Lung (tissue), 11 donors: ENCODE measurements at regions not wholly inside any gene's neighbourhood (a gene's known extent, or its start where the extent isn't known, plus 50 kb on each side); places are given as distances from the start of the nearest gene placed in this dataset.
A peak's percentile ranks its signal among the peaks of the same experiment; 100 is the strongest.

Experiments used
- ATAC-seq: fragments of 200-7000 bp; cut with Tn5 transposase; one replicate; pipeline ENCODE4 v1.9.1; 2020; ENCODE audit warnings: moderate number of reproducible peaks; ENCODE audit not compliant: insufficient read depth, low FRiP score
- DNase-seq, 3 donors: peaks; one replicate each; pipeline ENCODE4 v3.0.0-alpha.2; 2013 to 2017
- H3K27ac ChIP-seq, 2 donors: one replicate each; pipeline ENCODE4 v1.5.1; 2013; ENCODE audit warnings: mild to moderate bottlenecking in 2 of 2, moderate library complexity in 2 of 2, control low read depth in 1 of 2, inconsistent platforms in 1 of 2, low read depth in 1 of 2, low read length in 1 of 2
- H3K27me3 ChIP-seq, 3 donors: one replicate each; pipeline ENCODE4 v1.5.1; 2013; ENCODE audit warnings: low read length in 2 of 3; ENCODE audit not compliant: control insufficient read depth in 3 of 3, insufficient read depth in 3 of 3
- H3K36me3 ChIP-seq, 4 donors: one replicate each; pipeline ENCODE4 v1.5.1; 2013; ENCODE audit warnings: low read length in 4 of 4, mild to moderate bottlenecking in 1 of 4, moderate library complexity in 1 of 4; ENCODE audit not compliant: control insufficient read depth in 4 of 4, insufficient read depth in 4 of 4
- H3K4me1 ChIP-seq, 5 donors: one replicate each; pipeline ENCODE4 v1.5.1; 2013; ENCODE audit warnings: low read length in 5 of 5, mild to moderate bottlenecking in 2 of 5, moderate library complexity in 1 of 5; ENCODE audit not compliant: control insufficient read depth in 5 of 5, insufficient read depth in 5 of 5
- H3K4me3 ChIP-seq: one replicate; pipeline ENCODE4 v1.5.1; 2013; ENCODE audit warnings: mild to moderate bottlenecking, control low read depth, moderate library complexity
- H3K9ac ChIP-seq, 2 donors: one replicate each; pipeline ENCODE4 v1.5.1; 2013; ENCODE audit warnings: low read length in 2 of 2, control low read depth in 1 of 2; ENCODE audit not compliant: insufficient read depth in 1 of 2
- H3K9me3 ChIP-seq, 4 donors: one replicate each; pipeline ENCODE4 v1.5.1; 2013; ENCODE audit warnings: low read length in 3 of 4, mild to moderate bottlenecking in 1 of 4, moderate library complexity in 1 of 4; ENCODE audit not compliant: control insufficient read depth in 4 of 4, insufficient read depth in 3 of 4
- CTCF ChIP-seq: IDR thresholded peaks from 2 replicates; pipeline ENCODE4 v1.5.1; 2012; ENCODE audit warnings: mild to moderate bottlenecking; ENCODE audit errors: control extremely low read depth, extremely low read depth
- WGBS, 2 donors: extraction: QIAGEN DNeasy Blood & Tissue Kit; methylation state at CpG; one replicate each; pipeline ENCODE4 v1.1.7; 2013; 5-methylcytosine and 5-hydroxymethylcytosine counted together
- donor health status: control.
- donor health status: control.
- donor health status: Bipolar disorder and iron deficiency.
- donor health status: healthy.
- donor health status: DM: yes; HTN: yes; CAD: no.

GRCh38 chr7:79664884-79665676 lies 211.6 kb upstream of the MAGI2 start:
- Histone ChIP-seq H3K27ac (no peak overlapping the region), H3K9ac (no peak overlapping the region), H3K9me3 (peaks cover 0 to 4% (median under 1%) of the 10 kb centered on the region in 4 donors), H3K4me1 (peaks cover 0 to 6% (median 0%) of the 10 kb centered on the region in 5 donors), H3K27me3 (no peaks in the 10 kb centered on the region), H3K36me3 (no peaks in the 10 kb centered on the region), H3K4me3 (no peak overlapping the region)
- TF ChIP-seq CTCF, result no peak
- ATAC-seq (no peak), DNase-seq (no peak)
- 89 to 92% methylated on average over 2 of the region's 2 CpGs for WGBS, 2 donors

GRCh38 chr7:79658304-79658703 lies 204.8 kb upstream of the MAGI2 start:
- ATAC-seq (no peak), DNase-seq (no peak)
- H3K27me3 ChIP-seq, result no peaks in the 10 kb centered on the region
- no peaks in the 10 kb centered on the region for H3K36me3 ChIP-seq
- H3K4me3 ChIP-seq, result no peak overlapping the region
- no peaks in the 10 kb centered on the region for H3K4me1 ChIP-seq
- TF ChIP-seq CTCF, result no peak
- no peaks in the 10 kb centered on the region for H3K9me3 ChIP-seq
- no peak overlapping the region for H3K27ac ChIP-seq
- no peak overlapping the region for H3K9ac ChIP-seq

DNA sequence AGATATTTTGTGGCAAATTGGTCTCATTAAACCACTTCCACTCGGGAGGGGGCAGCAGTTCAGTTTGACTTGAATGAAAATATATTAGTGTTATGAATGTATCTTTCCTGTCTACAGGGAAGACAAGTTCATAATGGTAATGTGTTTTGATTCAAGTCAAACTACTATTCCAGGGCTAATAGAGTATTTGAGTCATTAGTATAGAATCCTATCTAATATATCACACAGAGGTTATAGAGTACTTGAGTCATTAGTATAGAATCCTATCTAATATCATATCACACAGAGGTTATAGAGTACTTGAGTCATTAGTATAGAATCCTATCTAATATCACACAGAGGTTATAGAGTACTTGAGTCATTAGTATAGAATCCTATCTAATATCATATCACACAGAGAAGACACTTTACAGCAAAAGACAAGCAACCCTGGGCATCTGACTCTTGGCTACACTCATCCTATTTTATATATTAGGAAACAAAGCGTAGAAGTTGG lies 199.7 kb upstream of the MAGI2 start:
- ATAC-seq (no peak), DNase-seq (no peak)
- Histone ChIP-seq H3K4me1 (peaks cover 0 to 3% (median 0%) of the 10 kb centered on the region in 5 donors), H3K27ac (no peak overlapping the region), H3K36me3 (no peaks in the 10 kb centered on the region), H3K4me3 (no peak overlapping the region), H3K9me3 (peaks cover 0 to 2% (median 0%) of the 10 kb centered on the region in 4 donors), H3K9ac (no peak overlapping the region), H3K27me3 (no peaks in the 10 kb centered on the region)
- WGBS, 2 donors, result 82 to 93% methylated on average over 2 of the region's 2 CpGs
- no peak for TF ChIP-seq CTCF

DNA sequence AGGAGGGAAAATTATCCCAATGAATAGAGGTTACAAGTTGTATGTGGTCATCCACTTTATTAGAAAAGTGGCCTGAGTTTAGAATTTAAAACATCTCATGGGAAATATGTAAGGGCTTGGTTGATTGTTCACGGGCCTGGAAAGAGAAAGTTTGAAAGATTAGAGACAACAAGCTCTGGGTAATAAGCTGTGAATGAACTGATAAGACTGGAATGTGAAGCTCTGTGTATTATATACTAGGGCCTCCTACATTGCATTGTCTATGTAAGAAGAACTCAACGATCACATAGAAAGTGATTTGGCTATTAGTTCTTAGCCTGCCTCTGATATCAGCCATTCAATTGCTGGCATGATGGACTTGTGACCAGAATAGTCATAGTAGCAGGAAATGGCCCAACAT lies 199.2 kb upstream of the MAGI2 start:
- WGBS, 2 donors, result 45 to 70% methylated on average over 2 of the region's 2 CpGs
- H3K36me3 ChIP-seq, result no peaks in the 10 kb centered on the region

More for the DNA sequence above, 199.2 kb upstream of the MAGI2 start:
- TF ChIP-seq CTCF, result no peak
- Histone ChIP-seq H3K9me3 (peaks cover 0 to 5% (median 0%) of the 10 kb centered on the region in 4 donors), H3K4me3 (no peak overlapping the region), H3K9ac (no peak overlapping the region), H3K27me3 (no peaks in the 10 kb centered on the region), H3K4me1 (peaks cover 0 to 3% (median 0%) of the 10 kb centered on the region in 5 donors), H3K27ac (no peak overlapping the region)
- ATAC-seq, result no peak
- DNase-seq, result peak in 2 of 3 donors; percentile 24 to 33
